Vagina (tissue), 2 donors: ENCODE measurements at regions not wholly inside any gene's neighbourhood (a gene's known extent, or its start where the extent isn't known, plus 50 kb on each side); places are given as distances from the start of the nearest gene placed in this dataset.

ENCODE experiments used
- CTCF ChIP-seq, 3 experiments: fragments of 450-650 bp in 2 of 3; fragments of 200-600 bp in 1 of 3; sonication (generic) in 1 of 3; IDR thresholded peaks; one replicate each; pipeline ENCODE4 v1.5.1; 2017 to 2019; ENCODE audit warnings: antibody characterized with exemption in 3 of 3, mild to moderate bottlenecking in 2 of 3, moderate library complexity in 2 of 3
- POLR2AphosphoS5 ChIP-seq, 2 donors: sonication (generic); formaldehyde crosslinking; IDR thresholded peaks; one replicate each; pipeline ENCODE4 v1.9.0; 2017; ENCODE audit warnings: antibody characterized with exemption in 2 of 2, mild to moderate bottlenecking in 2 of 2, low read depth in 1 of 2; ENCODE audit not compliant: insufficient read depth in 1 of 2

- TF ChIP-seq CTCF (IDR thresholded peaks at IDR 0.05) (no peak), POLR2AphosphoS5 (IDR thresholded peaks at IDR 0.05; ENCODE audit: insufficient read depth in 1 of 2, low read depth in 1 of 2) (no peak)
Measured at GRCh38 chr16:56057151-56057550, 134.1 kb upstream of the GNAO1 start.
